ENCODE measurements at regions not wholly inside any gene's neighbourhood (a gene's known extent, or its start where the extent isn't known, plus 50 kb on each side); places are given as distances from the start of the nearest gene placed in this dataset.

DNA sequence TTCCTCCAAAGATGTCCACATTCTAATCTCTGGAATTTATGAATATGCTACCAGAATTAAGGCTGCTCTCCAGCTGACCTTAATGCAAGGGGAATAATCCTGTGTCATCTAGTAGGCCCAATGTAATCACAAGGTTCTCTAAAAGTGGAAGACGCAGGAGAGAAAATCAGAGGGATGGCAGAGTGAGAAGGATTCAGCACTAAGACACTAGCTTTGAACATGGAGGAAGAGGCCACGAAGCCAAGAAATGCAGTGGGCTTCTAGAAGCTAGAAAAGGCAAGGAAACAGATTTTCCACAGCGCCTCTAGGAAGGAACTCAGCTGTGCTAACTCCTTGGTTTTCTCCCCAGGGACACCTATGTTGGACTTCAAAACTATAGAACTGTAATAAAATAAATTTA, 240.7 kb upstream of the TRAM1L1 start:
- CTCF ChIA-PET: no interaction called here
- H3K27ac ChIP-seq: no peak overlapping the region
- DNase-seq (ENCODE audit: low read depth in 1 of 2, low spot score in 1 of 2) (no peak), FAIRE-seq (no peak), ATAC-seq (no peak)
- no peaks in the 10 kb centered on the region for H3K4me1 ChIP-seq
- WGBS (ENCODE audit: missing lambda C conversion rate): 23% methylated on average over 3 of the region's 3 CpGs
- POLR2A ChIA-PET: no interaction called here
- H3K9me3 ChIP-seq: no peaks in the 10 kb centered on the region
- no peak overlapping the region for H3K4me2 ChIP-seq
- no peak overlapping the region for H3K4me3 ChIP-seq
- TF ChIP-seq JUN (IDR thresholded peaks at IDR 0.05) (no peak), ZSCAN20 (CRISPR knock-in tag; IDR thresholded peaks at IDR 0.05) (no peak)

DNA sequence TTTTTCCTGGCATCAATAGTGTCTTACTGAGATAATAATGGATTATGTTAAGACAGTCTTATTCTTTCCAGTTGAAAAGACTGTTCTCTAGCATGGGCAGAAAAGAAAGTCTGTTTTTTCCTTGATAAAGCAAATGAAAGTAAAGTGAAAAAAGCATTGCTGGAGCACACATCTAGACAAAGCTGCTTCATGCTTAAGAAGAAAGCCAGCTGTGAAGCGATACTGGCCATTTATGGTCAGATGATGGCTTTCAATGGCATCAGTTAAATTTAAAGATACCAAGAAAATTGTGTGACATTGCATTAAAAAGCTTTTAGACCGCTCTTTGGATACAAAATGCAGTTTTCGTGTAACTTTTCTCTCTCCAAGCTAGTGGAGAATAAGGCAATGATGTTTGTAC, 242.1 kb upstream of the TRAM1L1 start:
- DNase-seq (ENCODE audit: low read depth in 1 of 2, low spot score in 1 of 2): no peak
- H3K27ac ChIP-seq: no peak overlapping the region
- CTCF ChIA-PET: no interaction called here

DNA sequence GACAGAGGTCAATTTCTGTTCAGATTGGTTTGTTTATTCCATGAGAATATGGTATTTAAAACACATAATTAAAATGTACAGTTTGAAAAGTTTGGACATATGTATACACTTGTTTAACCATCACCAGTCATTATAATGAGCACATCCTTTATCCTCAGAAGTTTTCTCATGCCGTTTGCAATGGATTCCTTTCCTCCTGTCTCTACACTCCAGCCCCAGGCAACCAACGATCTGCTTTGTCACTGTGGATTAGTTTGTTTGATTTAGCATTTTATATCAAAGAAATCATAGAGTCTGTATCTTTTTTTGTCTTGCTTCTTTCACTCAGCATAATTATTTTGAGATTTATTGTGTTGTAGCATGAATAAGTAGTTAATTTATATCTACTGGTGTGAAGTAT, 243.0 kb upstream of the TRAM1L1 start:
- DNase-seq (ENCODE audit: low read depth in 1 of 2, low spot score in 1 of 2) (no peak), FAIRE-seq (no peak)
- TF ChIP-seq KDM1A (IDR thresholded peaks at IDR 0.05; ENCODE audit: low read depth) (no peak), RARB (CRISPR knock-in tag; IDR thresholded peaks at IDR 0.05) (no peak), NFE2L2 (conservative IDR thresholded peaks at IDR 0.05; ENCODE audit: low read length) (no peak), HOXA7 (CRISPR knock-in tag; IDR thresholded peaks at IDR 0.05) (no peak), KDM5A (IDR thresholded peaks at IDR 0.05) (no peak)

More for the DNA sequence above, 242.1 kb upstream of the TRAM1L1 start:
- no peak overlapping the region for H3K4me2 ChIP-seq
- TF ChIP-seq ESRRA (IDR thresholded peaks at IDR 0.05; ENCODE audit: borderline replicate concordance, low read length) (no peak), HOXB13 (CRISPR knock-in tag; IDR thresholded peaks at IDR 0.05; ENCODE audit: low read depth) (no peak), BHLHE40 (IDR thresholded peaks at IDR 0.05; ENCODE audit: low read depth, low read length) (no peak), POLR2AphosphoS2 (conservative IDR thresholded peaks at IDR 0.05; ENCODE audit: low read length) (no peak), JUNB (IDR thresholded peaks at IDR 0.05) (no peak), RAD21 (conservative IDR thresholded peaks at IDR 0.05 in 1 of 2, IDR thresholded peaks at IDR 0.05 in 1 of 2) (no peak), PHF8 (IDR thresholded peaks at IDR 0.05; ENCODE audit: borderline replicate concordance, low read depth) (no peak), ZC3H11A (IDR thresholded peaks at IDR 0.05) (no peak), RFX5 (IDR thresholded peaks at IDR 0.05) (no peak), FOSB (CRISPR knock-in tag; IDR thresholded peaks at IDR 0.05) (no peak), KDM5A (IDR thresholded peaks at IDR 0.05) (no peak)
- TF ChIP-seq, protein P1, sequence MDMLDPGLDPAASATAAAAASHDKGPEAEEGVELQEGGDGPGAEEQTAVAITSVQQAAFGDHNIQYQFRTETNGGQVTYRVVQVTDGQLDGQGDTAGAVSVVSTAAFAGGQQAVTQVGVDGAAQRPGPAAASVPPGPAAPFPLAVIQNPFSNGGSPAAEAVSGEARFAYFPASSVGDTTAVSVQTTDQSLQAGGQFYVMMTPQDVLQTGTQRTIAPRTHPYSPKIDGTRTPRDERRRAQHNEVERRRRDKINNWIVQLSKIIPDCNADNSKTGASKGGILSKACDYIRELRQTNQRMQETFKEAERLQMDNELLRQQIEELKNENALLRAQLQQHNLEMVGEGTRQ (IDR thresholded peaks at IDR 0.05): no peak
- no peak overlapping the region for H3K4me3 ChIP-seq
- 11% methylated on average over 3 of the region's 3 CpGs for WGBS (ENCODE audit: missing lambda C conversion rate)
- POLR2A ChIA-PET: no interaction called here
- no peak for ATAC-seq
- no peak for FAIRE-seq
- no peaks in the 10 kb centered on the region for H3K9me3 ChIP-seq
- H3K4me1 ChIP-seq: no peaks in the 10 kb centered on the region

DNA sequence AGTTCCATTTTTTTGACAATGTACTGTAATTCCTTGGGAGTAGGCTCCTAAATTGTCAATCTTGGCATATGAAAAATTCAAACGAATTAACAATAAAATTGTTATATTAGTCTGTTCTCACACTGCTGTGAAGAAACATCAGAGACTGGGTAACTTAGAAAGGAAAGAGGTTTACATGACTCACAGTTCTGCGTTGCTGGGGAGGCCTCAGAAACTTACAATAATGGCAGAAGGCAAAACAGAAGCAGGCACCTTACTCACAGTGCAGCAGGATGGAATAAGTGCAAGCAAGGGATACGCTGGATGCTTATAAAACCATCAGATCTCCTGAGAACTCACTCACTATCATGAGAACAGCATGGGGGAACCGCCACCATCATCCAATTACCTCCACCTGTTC, 246.4 kb upstream of the TRAM1L1 start:
- WGBS (ENCODE audit: missing lambda C conversion rate): 16% methylated on average over 4 of the region's 4 CpGs
- CTCF ChIA-PET: no interaction called here
- no peak for ATAC-seq

More for the DNA sequence above, 243.0 kb upstream of the TRAM1L1 start:
- no peak overlapping the region for H3K4me2 ChIP-seq
- ChIA-PET CTCF (no interaction called here), POLR2A (no interaction called here)
- WGBS (ENCODE audit: missing lambda C conversion rate): 4% methylated on average over 2 of the region's 2 CpGs
- no peak for ATAC-seq
- H3K4me3 ChIP-seq: no peak overlapping the region
- no peaks in the 10 kb centered on the region for H3K4me1 ChIP-seq
- H3K9me3 ChIP-seq: no peaks in the 10 kb centered on the region
- H3K27ac ChIP-seq: no peak overlapping the region

More for the DNA sequence above, 246.4 kb upstream of the TRAM1L1 start:
- no peak overlapping the region for H3K4me3 ChIP-seq
- no peaks in the 10 kb centered on the region for H3K9me3 ChIP-seq
- H3K4me1 ChIP-seq: no peaks in the 10 kb centered on the region
- H3K27ac ChIP-seq: no peak overlapping the region
- POLR2A ChIA-PET: no interaction called here
- no peak overlapping the region for H3K4me2 ChIP-seq
- DNase-seq (ENCODE audit: low read depth in 1 of 2, low spot score in 1 of 2) (no peak), FAIRE-seq (no peak)
- no peak for TF ChIP-seq FOSB (CRISPR knock-in tag; IDR thresholded peaks at IDR 0.05)
- no peak for TF ChIP-seq PHF8 (IDR thresholded peaks at IDR 0.05; ENCODE audit: borderline replicate concordance, low read depth)
- TF ChIP-seq KDM1A (IDR thresholded peaks at IDR 0.05; ENCODE audit: low read depth): no peak
- no peak for TF ChIP-seq RCOR1 (IDR thresholded peaks at IDR 0.05; ENCODE audit: low read depth, low read length)
- TF ChIP-seq SMC3 (IDR thresholded peaks at IDR 0.05): no peak
- TF ChIP-seq, protein P2, sequence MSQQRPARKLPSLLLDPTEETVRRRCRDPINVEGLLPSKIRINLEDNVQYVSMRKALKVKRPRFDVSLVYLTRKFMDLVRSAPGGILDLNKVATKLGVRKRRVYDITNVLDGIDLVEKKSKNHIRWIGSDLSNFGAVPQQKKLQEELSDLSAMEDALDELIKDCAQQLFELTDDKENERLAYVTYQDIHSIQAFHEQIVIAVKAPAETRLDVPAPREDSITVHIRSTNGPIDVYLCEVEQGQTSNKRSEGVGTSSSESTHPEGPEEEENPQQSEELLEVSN (IDR thresholded peaks at IDR 0.05; ENCODE audit: borderline replicate concordance, low read depth): no peak
- no peak for TF ChIP-seq RAD21 (conservative IDR thresholded peaks at IDR 0.05 in 1 of 2, IDR thresholded peaks at IDR 0.05 in 1 of 2)
- no peak for TF ChIP-seq ZNF302 (CRISPR knock-in tag; IDR thresholded peaks at IDR 0.05)
- TF ChIP-seq FOXS1 (CRISPR knock-in tag; IDR thresholded peaks at IDR 0.05): no peak
- TF ChIP-seq ZFP36 (IDR thresholded peaks at IDR 0.05; ENCODE audit: borderline replicate concordance, partially characterized antibody): no peak
- TF ChIP-seq, protein P3, sequence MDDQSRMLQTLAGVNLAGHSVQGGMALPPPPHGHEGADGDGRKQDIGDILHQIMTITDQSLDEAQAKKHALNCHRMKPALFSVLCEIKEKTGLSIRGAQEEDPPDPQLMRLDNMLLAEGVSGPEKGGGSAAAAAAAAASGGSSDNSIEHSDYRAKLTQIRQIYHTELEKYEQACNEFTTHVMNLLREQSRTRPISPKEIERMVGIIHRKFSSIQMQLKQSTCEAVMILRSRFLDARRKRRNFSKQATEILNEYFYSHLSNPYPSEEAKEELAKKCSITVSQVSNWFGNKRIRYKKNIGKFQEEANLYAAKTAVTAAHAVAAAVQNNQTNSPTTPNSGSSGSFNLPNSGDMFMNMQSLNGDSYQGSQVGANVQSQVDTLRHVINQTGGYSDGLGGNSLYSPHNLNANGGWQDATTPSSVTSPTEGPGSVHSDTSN (IDR thresholded peaks at IDR 0.05): no peak
- TF ChIP-seq FOSL2 (IDR thresholded peaks at IDR 0.05): no peak
- TF ChIP-seq FOSL2 (CRISPR knock-in tag; IDR thresholded peaks at IDR 0.05): no peak
- TF ChIP-seq KDM5A (IDR thresholded peaks at IDR 0.05): no peak
- TF ChIP-seq, protein P4, sequence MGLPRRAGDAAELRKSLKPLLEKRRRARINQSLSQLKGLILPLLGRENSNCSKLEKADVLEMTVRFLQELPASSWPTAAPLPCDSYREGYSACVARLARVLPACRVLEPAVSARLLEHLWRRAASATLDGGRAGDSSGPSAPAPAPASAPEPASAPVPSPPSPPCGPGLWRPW (IDR thresholded peaks at IDR 0.05): no peak
- no peak for TF ChIP-seq RFX5 (IDR thresholded peaks at IDR 0.05)
- TF ChIP-seq CBX8 (IDR thresholded peaks at IDR 0.05): no peak
- no peak for TF ChIP-seq HOXB5 (CRISPR knock-in tag; IDR thresholded peaks at IDR 0.05)
- TF ChIP-seq CHD4 (IDR thresholded peaks at IDR 0.05; ENCODE audit: borderline replicate concordance): no peak
- TF ChIP-seq MAFK (IDR thresholded peaks at IDR 0.05; ENCODE audit: partially characterized antibody): no peak
- no peak for TF ChIP-seq CBX2 (IDR thresholded peaks at IDR 0.05; ENCODE audit: borderline replicate concordance, low read depth)

Data from A549 (cell line).